ENCODE measurements at regions not wholly inside any gene's neighbourhood (a gene's known extent, or its start where the extent isn't known, plus 50 kb on each side); places are given as distances from the start of the nearest gene placed in this dataset.

GRCh38 chr4:148510211-148510610, 68.0 kb upstream of the NR3C2 start:
- 91% methylated on average over 1 of the region's 2 CpGs for WGBS (ENCODE audit: insufficient coverage)
- Mint-ChIP-seq H3K27ac (no peak overlapping the region), H3K4me1 (no peaks in the 10 kb centered on the region), H3K4me3 (no peak overlapping the region), H3K9me3 (ENCODE audit: insufficient read depth) (peaks cover 5% of the 10 kb centered on the region), H3K27me3 (no peaks in the 10 kb centered on the region)
- no peak overlapping the region for H3K4me3 ChIP-seq (ENCODE audit: control extremely low read depth in 1 of 5, extremely low read depth in 1 of 5, insufficient read depth in 1 of 5, low read depth in 2 of 5, low read length in 4 of 5)
- H3K9ac ChIP-seq (ENCODE audit: low read length), result no peak overlapping the region
- H4K20me1 ChIP-seq (ENCODE audit: control insufficient read depth, insufficient read depth, low read length, poor library complexity, severe bottlenecking), result no peaks in the 10 kb centered on the region
- ChIA-PET POLR2A (no interaction called here), CTCF (no interaction called here)
- no peaks in the 10 kb centered on the region for H3K9me3 ChIP-seq (ENCODE audit: control extremely low read depth in 1 of 3, control insufficient read depth in 2 of 3, insufficient read depth in 1 of 3, low read length in 2 of 3)
- no peak overlapping the region for H3K4me2 ChIP-seq (replicated peaks; ENCODE audit: low read depth, low read length, poor library complexity, severe bottlenecking)
- H3K36me3 ChIP-seq (replicated peaks in 1 of 2; ENCODE audit: control extremely low read depth in 1 of 2, control insufficient read depth in 1 of 2, extremely low read depth in 1 of 2, insufficient read depth in 2 of 2, low read length in 1 of 2), result no peaks in the 10 kb centered on the region
- TF ChIP-seq EZH2 (IDR thresholded peaks at IDR 0.05; ENCODE audit: borderline replicate concordance, insufficient read depth, low read depth, low read length, poor library complexity, severe bottlenecking) (no peak), CTCF (IDR thresholded peaks at IDR 0.05) (no peak)
- no peak for DNase-seq
- no peak overlapping the region for H3K27ac ChIP-seq (ENCODE audit: low read length in 2 of 2)
- no peaks in the 10 kb centered on the region for H3K4me1 ChIP-seq (ENCODE audit: control insufficient read depth in 2 of 2, insufficient read depth in 2 of 2, low read length in 2 of 2)
- intact Hi-C loops (cut with micrococcal nuclease), result no loop called here
- no peaks in the 10 kb centered on the region for H3K27me3 ChIP-seq (replicated peaks in 1 of 4; ENCODE audit: control extremely low read depth in 1 of 4, control insufficient read depth in 3 of 4, insufficient read depth in 4 of 4, low read length in 3 of 4)
- H2AFZ ChIP-seq (ENCODE audit: insufficient read depth, low read depth, low read length, poor library complexity, severe bottlenecking), result no peak overlapping the region
- H3K79me2 ChIP-seq (ENCODE audit: control insufficient read depth, insufficient read depth, low read length), result no peaks in the 10 kb centered on the region
- ATAC-seq (ENCODE audit: low read depth), result no peak

- Histone ChIP-seq H3K4me1 (ENCODE audit: control insufficient read depth in 2 of 2, insufficient read depth in 2 of 2, low read length in 2 of 2) (no peaks in the 10 kb centered on the region), H3K27me3 (replicated peaks in 1 of 4; ENCODE audit: control extremely low read depth in 1 of 4, control insufficient read depth in 3 of 4, insufficient read depth in 4 of 4, low read length in 3 of 4) (no peaks in the 10 kb centered on the region), H3K79me2 (ENCODE audit: control insufficient read depth, insufficient read depth, low read length) (no peaks in the 10 kb centered on the region), H3K4me3 (ENCODE audit: control extremely low read depth in 1 of 5, extremely low read depth in 1 of 5, insufficient read depth in 1 of 5, low read depth in 2 of 5, low read length in 4 of 5) (no peak overlapping the region), H2AFZ (ENCODE audit: insufficient read depth, low read depth, low read length, poor library complexity, severe bottlenecking) (no peak overlapping the region), H3K9ac (ENCODE audit: low read length) (no peak overlapping the region), H4K20me1 (ENCODE audit: control insufficient read depth, insufficient read depth, low read length, poor library complexity, severe bottlenecking) (no peaks in the 10 kb centered on the region), H3K4me2 (replicated peaks; ENCODE audit: low read depth, low read length, poor library complexity, severe bottlenecking) (no peak overlapping the region), H3K36me3 (replicated peaks in 1 of 2; ENCODE audit: control extremely low read depth in 1 of 2, control insufficient read depth in 1 of 2, extremely low read depth in 1 of 2, insufficient read depth in 2 of 2, low read length in 1 of 2) (no peaks in the 10 kb centered on the region), H3K9me3 (ENCODE audit: control extremely low read depth in 1 of 3, control insufficient read depth in 2 of 3, insufficient read depth in 1 of 3, low read length in 2 of 3) (peaks cover 0 to 9% (median 0%) of the 10 kb centered on the region in 3 donors), H3K27ac (ENCODE audit: low read length in 2 of 2) (no peak overlapping the region)
- Mint-ChIP-seq H3K27ac (no peak overlapping the region), H3K27me3 (no peaks in the 10 kb centered on the region), H3K9me3 (ENCODE audit: insufficient read depth) (peaks cover 5% of the 10 kb centered on the region), H3K4me1 (no peaks in the 10 kb centered on the region), H3K4me3 (no peak overlapping the region)
- intact Hi-C loops (cut with micrococcal nuclease), result no loop called here
- ChIA-PET POLR2A (no interaction called here), CTCF (no interaction called here)
- TF ChIP-seq CTCF (IDR thresholded peaks at IDR 0.05), result no peak
- TF ChIP-seq EZH2 (IDR thresholded peaks at IDR 0.05; ENCODE audit: borderline replicate concordance, insufficient read depth, low read depth, low read length, poor library complexity, severe bottlenecking), result no peak
- ATAC-seq (ENCODE audit: low read depth) (no peak), DNase-seq (no peak)
- WGBS (ENCODE audit: insufficient coverage), result no CpG with 5 or more reads among the region's 1 CpG
Observed at GRCh38 chr4:148503681-148504080, 61.5 kb upstream of the NR3C2 start.

Measured in B cell (primary cell).